Type B pancreatic cell (in vitro differentiated cells): ENCODE measurements at regions not wholly inside any gene's neighbourhood (a gene's known extent, or its start where the extent isn't known, plus 50 kb on each side); places are given as distances from the start of the nearest gene placed in this dataset.

Experiments used
- DNase-seq: peaks from one replicate; pipeline ENCODE4 v3.0.0; 2021; ENCODE audit warnings: mixed read lengths; ENCODE audit not compliant: unreplicated experiment; ENCODE audit errors: extremely low spot score
- H3K27ac Mint-ChIP-seq: 2 replicates; pipeline ENCODE4 v1.8.0; 2021; ENCODE audit warnings: mild to moderate bottlenecking, mixed read lengths
- H3K27me3 Mint-ChIP-seq: 2 replicates; pipeline ENCODE4 v1.8.0; 2021; ENCODE audit warnings: mixed read lengths
- H3K36me3 Mint-ChIP-seq: 2 replicates; pipeline ENCODE4 v1.8.0; 2021; ENCODE audit warnings: mixed read lengths
- H3K4me1 Mint-ChIP-seq: one replicate; pipeline ENCODE4 v1.8.0; 2021; ENCODE audit warnings: mixed read lengths; ENCODE audit not compliant: unreplicated experiment
- H3K4me3 Mint-ChIP-seq: 2 replicates; pipeline ENCODE4 v1.8.0; 2021; ENCODE audit warnings: mild to moderate bottlenecking, mixed read lengths
- H3K9me3 Mint-ChIP-seq: 2 replicates; pipeline ENCODE4 v1.8.0; 2021; ENCODE audit warnings: mixed read lengths
- CTCF ChIP-seq: fragments of 200-600 bp; sonication (generic); conservative IDR thresholded peaks from 2 replicates; pipeline ENCODE4 v1.5.0; 2021; ENCODE audit warnings: antibody characterized with exemption, mild to moderate bottlenecking

GRCh38 chr6:135583256-135583761 is 85.8 kb upstream of the AHI1 start:
- Mint-ChIP-seq H3K27ac (no peak overlapping the region), H3K27me3 (no peaks in the 10 kb centered on the region), H3K4me1 (no peaks in the 10 kb centered on the region), H3K36me3 (no peaks in the 10 kb centered on the region), H3K9me3 (no peaks in the 10 kb centered on the region), H3K4me3 (no peak overlapping the region)
- no peak for TF ChIP-seq CTCF
- DNase-seq = no peak

GRCh38 chr6:135586388-135586787 is 88.8 kb upstream of the AHI1 start:
- TF ChIP-seq CTCF = no peak
- Mint-ChIP-seq H3K27ac (no peak overlapping the region), H3K9me3 (no peaks in the 10 kb centered on the region), H3K27me3 (no peaks in the 10 kb centered on the region), H3K36me3 (no peaks in the 10 kb centered on the region), H3K4me1 (no peaks in the 10 kb centered on the region), H3K4me3 (no peak overlapping the region)
- DNase-seq = no peak

- no peak overlapping the region for H3K27ac Mint-ChIP-seq
- no peaks in the 10 kb centered on the region for H3K9me3 Mint-ChIP-seq
- TF ChIP-seq CTCF = no peak
- no peaks in the 10 kb centered on the region for H3K4me1 Mint-ChIP-seq
- H3K36me3 Mint-ChIP-seq = no peaks in the 10 kb centered on the region
- no peaks in the 10 kb centered on the region for H3K27me3 Mint-ChIP-seq
- no peak overlapping the region for H3K4me3 Mint-ChIP-seq
- DNase-seq = no peak
Observed at GRCh38 chr6:135586844-135587243, 89.3 kb upstream of the AHI1 start.

- H3K27me3 Mint-ChIP-seq = no peaks in the 10 kb centered on the region
Observed at GRCh38 chr6:135592276-135592675, 94.7 kb upstream of the AHI1 start.

GRCh38 chr6:135594000-135594399 is 96.5 kb upstream of the AHI1 start:
- H3K4me3 Mint-ChIP-seq = no peak overlapping the region
- H3K36me3 Mint-ChIP-seq = no peaks in the 10 kb centered on the region
- H3K4me1 Mint-ChIP-seq = no peaks in the 10 kb centered on the region
- no peaks in the 10 kb centered on the region for H3K9me3 Mint-ChIP-seq
- H3K27ac Mint-ChIP-seq = no peak overlapping the region
- no peak for DNase-seq
- no peak for TF ChIP-seq CTCF
- H3K27me3 Mint-ChIP-seq = no peaks in the 10 kb centered on the region

More at GRCh38 chr6:135592276-135592675, 94.7 kb upstream of the AHI1 start:
- Mint-ChIP-seq H3K27ac (no peak overlapping the region), H3K9me3 (no peaks in the 10 kb centered on the region), H3K4me3 (no peak overlapping the region), H3K36me3 (no peaks in the 10 kb centered on the region), H3K4me1 (no peaks in the 10 kb centered on the region)
- no peak for DNase-seq
- no peak for TF ChIP-seq CTCF

GRCh38 chr6:135600086-135600702 is 102.7 kb upstream of the AHI1 start:
- Mint-ChIP-seq H3K36me3 (no peaks in the 10 kb centered on the region), H3K4me1 (no peaks in the 10 kb centered on the region), H3K4me3 (no peak overlapping the region), H3K27me3 (no peaks in the 10 kb centered on the region), H3K27ac (no peak overlapping the region), H3K9me3 (no peaks in the 10 kb centered on the region)
- DNase-seq = no peak
- no peak for TF ChIP-seq CTCF
